IMR-90 (cell line): ENCODE measurements at regions not wholly inside any gene's neighbourhood (a gene's known extent, or its start where the extent isn't known, plus 50 kb on each side); places are given as distances from the start of the nearest gene placed in this dataset.

Experiments
- ATAC-seq: fragments of 200-7000 bp; cut with Tn5 transposase; 2 replicates; pipeline ENCODE4 v1.9.1; 2020; ENCODE audit warnings: low read depth, mild to moderate bottlenecking, moderate library complexity
- BruUV-seq: library from RNA; stranded (reverse); fragments of 400-500 nt; replicated peaks from 2 replicates; lab custom pipeline; 2021; lab: Mats Ljungman, UMichigan
- CTCF ChIA-PET: fragments of 300-600 bp; formaldehyde crosslinking; extraction: SDS; loops from one replicate; lab custom pipeline; 2021; ENCODE audit warnings: antibody characterized with exemption; lab: Yijun Ruan, JAX
- POLR2A ChIA-PET: fragments of 300-600 bp; sonication (Branson Sonifier 250); formaldehyde crosslinking; loops from one replicate; lab custom pipeline; 2022; ENCODE audit warnings: antibody characterized with exemption; ENCODE audit not compliant: unreplicated experiment; lab: Charles Lee
- DNase-seq: peaks from one replicate; pipeline ENCODE4 v3.0.0; 2013
- H2AFZ ChIP-seq: replicated peaks from 2 replicates; pipeline ENCODE3; 2013; ENCODE audit warnings: low read length, mild to moderate bottlenecking; ENCODE audit not compliant: poor library complexity
- H2AK5ac ChIP-seq: 2 replicates; pipeline ENCODE4 v1.6.1; 2013; ENCODE audit warnings: low read depth, low read length, inconsistent platforms
- H2AK9ac ChIP-seq: replicated peaks from 2 replicates; pipeline ENCODE3; 2013; ENCODE audit warnings: mild to moderate bottlenecking, low read depth, low read length, moderate library complexity; ENCODE audit not compliant: poor library complexity
- H2BK120ac ChIP-seq: 2 replicates; pipeline ENCODE4 v1.6.1; 2013; ENCODE audit warnings: low read depth, low read length, inconsistent platforms
- H2BK15ac ChIP-seq: 3 replicates; pipeline ENCODE4 v1.6.1; 2013; ENCODE audit warnings: low read depth, low read length, inconsistent platforms
- H2BK20ac ChIP-seq: 2 replicates; pipeline ENCODE4 v1.6.1; 2013; ENCODE audit warnings: low read depth, mild to moderate bottlenecking, inconsistent platforms, low read length, moderate library complexity
- H2BK5ac ChIP-seq: 2 replicates; pipeline ENCODE4 v1.6.1; 2013; ENCODE audit warnings: mild to moderate bottlenecking, low read depth, low read length, inconsistent platforms; ENCODE audit not compliant: poor library complexity, severe bottlenecking
- H3K14ac ChIP-seq: replicated peaks from 2 replicates; pipeline ENCODE4 v1.6.1; 2013; ENCODE audit warnings: low read depth, low read length, inconsistent platforms
- H3K18ac ChIP-seq: 2 replicates; pipeline ENCODE4 v1.6.1; 2013; ENCODE audit warnings: low read depth, low read length, control low read depth
- H3K23ac ChIP-seq: 2 replicates; pipeline ENCODE4 v1.6.1; 2013; ENCODE audit warnings: low read depth, low read length, inconsistent platforms
- H3K27ac ChIP-seq: 2 replicates; pipeline ENCODE4 v1.5.1; 2013; ENCODE audit warnings: mild to moderate bottlenecking, control low read depth, low read length; ENCODE audit not compliant: insufficient read depth
- H3K27me3 ChIP-seq: 2 replicates; pipeline ENCODE4 v1.6.1; 2013; ENCODE audit warnings: low read length; ENCODE audit not compliant: control insufficient read depth, insufficient read depth
- H3K36me3 ChIP-seq: 2 replicates; pipeline ENCODE4 v1.6.1; 2013; ENCODE audit warnings: low read length, mixed read lengths; ENCODE audit not compliant: control insufficient read depth, insufficient read depth
- H3K4ac ChIP-seq: 2 replicates; pipeline ENCODE4 v1.6.1; 2013; ENCODE audit warnings: low read depth, low read length, inconsistent platforms
- H3K4me1 ChIP-seq: 2 replicates; pipeline ENCODE4 v1.6.1; 2013; ENCODE audit warnings: low read length, mixed read lengths; ENCODE audit not compliant: control insufficient read depth, insufficient read depth
- H3K4me2 ChIP-seq: 2 replicates; pipeline ENCODE4 v1.6.1; 2013; ENCODE audit warnings: low read depth, mild to moderate bottlenecking, control low read depth, low read length, moderate library complexity
- H3K4me3 ChIP-seq: 2 replicates; pipeline ENCODE4 v1.5.1; 2013; ENCODE audit warnings: low read depth, mild to moderate bottlenecking, control low read depth, low read length, moderate library complexity; ENCODE audit not compliant: insufficient read depth
- H3K56ac ChIP-seq: 2 replicates; pipeline ENCODE4 v1.6.1; 2013; ENCODE audit warnings: low read length, inconsistent platforms; ENCODE audit not compliant: insufficient read depth; ENCODE audit errors: extremely low read depth
- H3K79me1 ChIP-seq, 2 experiments: 2 replicates each; pipeline ENCODE4 v1.6.1; 2013; ENCODE audit warnings: low read length in 2 of 2, inconsistent platforms in 1 of 2, low read depth in 1 of 2
- H3K9ac ChIP-seq: 2 replicates; pipeline ENCODE4 v1.6.1; 2013; ENCODE audit warnings: low read depth, low read length, control low read depth
- H3K9me1 ChIP-seq: 2 replicates; pipeline ENCODE4 v1.6.1; 2013; ENCODE audit warnings: low read length, inconsistent platforms; ENCODE audit not compliant: insufficient read depth
- H3K9me3 ChIP-seq: 2 replicates; pipeline ENCODE4 v1.6.1; 2013; ENCODE audit warnings: low read length; ENCODE audit not compliant: control insufficient read depth, insufficient read depth
- H4K20me1 ChIP-seq: 2 replicates; pipeline ENCODE4 v1.6.1; 2013; ENCODE audit warnings: low read length, inconsistent platforms; ENCODE audit not compliant: insufficient read depth
- H4K5ac ChIP-seq: 2 replicates; pipeline ENCODE4 v1.6.1; 2013; ENCODE audit warnings: mild to moderate bottlenecking, low read depth, low read length, control low read depth
- H4K8ac ChIP-seq, 2 experiments: 2 replicates each; pipeline ENCODE4 v1.6.1; 2013; ENCODE audit warnings: low read depth in 2 of 2, low read length in 2 of 2, control low read depth in 1 of 2, inconsistent platforms in 1 of 2
- H4K91ac ChIP-seq: 2 replicates; pipeline ENCODE4 v1.6.1; 2013; ENCODE audit warnings: low read depth, low read length, inconsistent platforms; ENCODE audit not compliant: insufficient read depth
- BHLHE40 ChIP-seq: fragments of 150-350 bp; IDR thresholded peaks from 2 replicates; pipeline ENCODE4 v1.6.1; 2016; ENCODE audit warnings: mild to moderate bottlenecking, low read depth, low read length
- CEBPB ChIP-seq: IDR thresholded peaks from 2 replicates; pipeline ENCODE4 v1.6.1; 2012; ENCODE audit warnings: low read depth, low read length, improper control_type of control experiment
- CHD1 ChIP-seq: IDR thresholded peaks from 2 replicates; pipeline ENCODE4 v1.6.1; 2012; ENCODE audit warnings: low read depth, low read length, improper control_type of control experiment
- FOS ChIP-seq: fragments of 150-350 bp; IDR thresholded peaks from 2 replicates; pipeline ENCODE4 v1.6.1; 2016; ENCODE audit warnings: low read depth, low read length
- MAFK ChIP-seq: IDR thresholded peaks from 2 replicates; pipeline ENCODE4 v1.6.1; 2012; ENCODE audit warnings: low read depth, low read length, improper control_type of control experiment
- MAZ ChIP-seq: IDR thresholded peaks from 2 replicates; pipeline ENCODE4 v1.6.1; 2012; ENCODE audit warnings: low read depth, mild to moderate bottlenecking, low read length, improper control_type of control experiment, moderate library complexity, borderline replicate concordance
- MXI1 ChIP-seq: IDR thresholded peaks from 2 replicates; pipeline ENCODE4 v1.6.1; 2012; ENCODE audit warnings: low read depth, mild to moderate bottlenecking, low read length, moderate library complexity, borderline replicate concordance
- NFE2L2 ChIP-seq: fragments of 150-350 bp; IDR thresholded peaks from 2 replicates; pipeline ENCODE4 v1.6.1; 2016; ENCODE audit warnings: low read depth, mild to moderate bottlenecking, low read length
- POLR2A ChIP-seq: IDR thresholded peaks from 2 replicates; pipeline ENCODE4 v1.6.1; 2012; ENCODE audit warnings: mild to moderate bottlenecking, low read depth, low read length
- RAD21 ChIP-seq: IDR thresholded peaks from 2 replicates; pipeline ENCODE4 v1.6.1; 2012; ENCODE audit warnings: low read length, improper control_type of control experiment
- RCOR1 ChIP-seq: IDR thresholded peaks from 2 replicates; pipeline ENCODE4 v1.6.1; 2012; ENCODE audit warnings: mild to moderate bottlenecking, low read length, improper control_type of control experiment; ENCODE audit not compliant: insufficient replicate concordance
- RFX5 ChIP-seq: IDR thresholded peaks from 2 replicates; pipeline ENCODE4 v1.8.0; 2012; ENCODE audit warnings: low read depth, mild to moderate bottlenecking, low read length, moderate library complexity
- SMC3 ChIP-seq: fragments of 150-350 bp; IDR thresholded peaks from 2 replicates; pipeline ENCODE4 v1.6.1; 2016; ENCODE audit warnings: low read depth, mild to moderate bottlenecking, antibody characterized with exemption, low read length, moderate library complexity
- USF2 ChIP-seq: fragments of 150-350 bp; IDR thresholded peaks from 2 replicates; pipeline ENCODE4 v1.6.1; 2017; ENCODE audit warnings: mild to moderate bottlenecking, antibody characterized with exemption, low read length, low read depth
- WGBS, 2 experiments: methylation state at CpG; one replicate each; pipeline versions ENCODE4 v1.1.5 to v1.1.7; 2013; ENCODE audit warnings: missing lambda C conversion rate in 2 of 2; ENCODE audit not compliant: insufficient read length in 1 of 2; ENCODE audit errors: extremely low coverage in 2 of 2; 5-methylcytosine and 5-hydroxymethylcytosine counted together
- dilution Hi-C: fragments of 300-500 bp; cut with HindIII; formaldehyde crosslinking; loops from one replicate; pipeline ENCODE4 v1.14.3; 2018; ENCODE audit warnings: low sequenced_read_pairs; ENCODE audit not compliant: unreplicated experiment
- in situ Hi-C: fragments of 300-500 bp; cut with MboI; formaldehyde crosslinking; loops from 3 replicates; pipeline ENCODE4 v1.14.3; 2019; ENCODE audit warnings: low sequenced_read_pairs, inconsistent platforms, mixed read lengths
- intact Hi-C: fragments of 100-400 bp; cut with micrococcal nuclease; formaldehyde crosslinking; loops from 2 replicates; pipeline ENCODE4 v1.10.0; 2022
- TF ChIP-seq, protein P1 (sequence below): conservative IDR thresholded peaks from 2 replicates; pipeline ENCODE4 v1.5.1; 2012; ENCODE audit warnings: mild to moderate bottlenecking, low read depth, low read length, improper control_type of control experiment
- TF ChIP-seq, protein P2 (sequence below): fragments of 150-350 bp; IDR thresholded peaks from 2 replicates; pipeline ENCODE4 v1.6.1; 2016; ENCODE audit warnings: low read depth, mild to moderate bottlenecking, low read length, moderate library complexity, borderline replicate concordance

DNA sequence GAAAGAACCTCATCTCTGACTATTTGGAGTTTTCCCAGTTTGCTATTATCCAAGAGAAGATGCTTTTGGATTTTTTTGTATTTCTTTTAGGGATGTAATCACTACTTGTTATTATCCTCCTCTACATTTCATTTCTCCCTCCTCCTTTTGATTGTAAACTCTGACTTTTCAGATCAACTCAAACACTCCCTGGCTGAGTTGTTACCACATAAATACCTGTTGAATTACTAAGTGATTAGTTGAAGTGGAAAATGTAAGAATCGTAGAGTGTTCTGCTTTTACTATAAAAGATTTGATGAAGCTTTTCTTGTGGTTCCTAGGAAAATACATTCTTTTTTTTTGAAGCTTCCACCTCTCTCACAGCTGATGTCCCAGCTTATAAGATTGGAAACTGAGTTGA lies 164.1 kb upstream of the C1GALT1 start:
- Histone ChIP-seq H3K4me1 (no peaks in the 10 kb centered on the region), H2BK15ac (no peak overlapping the region), H4K5ac (no peak overlapping the region), H3K4ac (no peak overlapping the region), H3K23ac (no peak overlapping the region), H3K27me3 (no peaks in the 10 kb centered on the region), H4K91ac (no peak overlapping the region), H3K79me1 (no peaks in the 10 kb centered on the region), H3K27ac (no peak overlapping the region), H3K14ac (no peak overlapping the region), H2AK9ac (no peak overlapping the region), H3K9me1 (no peaks in the 10 kb centered on the region), H3K4me3 (no peak overlapping the region), H4K20me1 (no peaks in the 10 kb centered on the region), H4K8ac (no peak overlapping the region), H2AK5ac (no peak overlapping the region), H3K18ac (no peak overlapping the region), H2BK120ac (no peak overlapping the region), H3K36me3 (no peaks in the 10 kb centered on the region), H3K9me3 (no peaks in the 10 kb centered on the region), H3K56ac (no peak overlapping the region), H2BK5ac (no peak overlapping the region), H3K4me2 (no peak overlapping the region), H2AFZ (no peak overlapping the region), H2BK20ac (no peak overlapping the region), H3K9ac (no peak overlapping the region)
- TF ChIP-seq SMC3 (no peak), USF2 (no peak), BHLHE40 (no peak), MAFK (no peak), MAZ (no peak), NFE2L2 (no peak), POLR2A (no peak), RCOR1 (no peak), CEBPB (no peak), RAD21 (no peak), FOS (no peak), MXI1 (no peak), CHD1 (no peak), RFX5 (no peak)
- TF ChIP-seq, protein P1, sequence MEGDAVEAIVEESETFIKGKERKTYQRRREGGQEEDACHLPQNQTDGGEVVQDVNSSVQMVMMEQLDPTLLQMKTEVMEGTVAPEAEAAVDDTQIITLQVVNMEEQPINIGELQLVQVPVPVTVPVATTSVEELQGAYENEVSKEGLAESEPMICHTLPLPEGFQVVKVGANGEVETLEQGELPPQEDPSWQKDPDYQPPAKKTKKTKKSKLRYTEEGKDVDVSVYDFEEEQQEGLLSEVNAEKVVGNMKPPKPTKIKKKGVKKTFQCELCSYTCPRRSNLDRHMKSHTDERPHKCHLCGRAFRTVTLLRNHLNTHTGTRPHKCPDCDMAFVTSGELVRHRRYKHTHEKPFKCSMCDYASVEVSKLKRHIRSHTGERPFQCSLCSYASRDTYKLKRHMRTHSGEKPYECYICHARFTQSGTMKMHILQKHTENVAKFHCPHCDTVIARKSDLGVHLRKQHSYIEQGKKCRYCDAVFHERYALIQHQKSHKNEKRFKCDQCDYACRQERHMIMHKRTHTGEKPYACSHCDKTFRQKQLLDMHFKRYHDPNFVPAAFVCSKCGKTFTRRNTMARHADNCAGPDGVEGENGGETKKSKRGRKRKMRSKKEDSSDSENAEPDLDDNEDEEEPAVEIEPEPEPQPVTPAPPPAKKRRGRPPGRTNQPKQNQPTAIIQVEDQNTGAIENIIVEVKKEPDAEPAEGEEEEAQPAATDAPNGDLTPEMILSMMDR: no peak
- TF ChIP-seq, protein P2, sequence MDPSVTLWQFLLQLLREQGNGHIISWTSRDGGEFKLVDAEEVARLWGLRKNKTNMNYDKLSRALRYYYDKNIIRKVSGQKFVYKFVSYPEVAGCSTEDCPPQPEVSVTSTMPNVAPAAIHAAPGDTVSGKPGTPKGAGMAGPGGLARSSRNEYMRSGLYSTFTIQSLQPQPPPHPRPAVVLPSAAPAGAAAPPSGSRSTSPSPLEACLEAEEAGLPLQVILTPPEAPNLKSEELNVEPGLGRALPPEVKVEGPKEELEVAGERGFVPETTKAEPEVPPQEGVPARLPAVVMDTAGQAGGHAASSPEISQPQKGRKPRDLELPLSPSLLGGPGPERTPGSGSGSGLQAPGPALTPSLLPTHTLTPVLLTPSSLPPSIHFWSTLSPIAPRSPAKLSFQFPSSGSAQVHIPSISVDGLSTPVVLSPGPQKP: no peak
- ChIA-PET CTCF (no interaction called here), POLR2A (no interaction called here)
- BruUV-seq: no TSS peak
- dilution Hi-C loops: no loop called here
- DNase-seq: no peak
- no peak for ATAC-seq
- no CpG with 5 or more reads among the region's 1 CpG for WGBS, 2 experiments
- in situ Hi-C loops: no loop called here
- intact Hi-C loops: no loop called here
